Stimulated activated CD8-positive, alpha-beta memory T cell treated with anti-CD3 and anti-CD28 coated beads, Interleukin-15, amount 100 ng/mL, for 1 hour (primary cell): ENCODE measurements at regions not wholly inside any gene's neighbourhood (a gene's known extent, or its start where the extent isn't known, plus 50 kb on each side); places are given as distances from the start of the nearest gene placed in this dataset.

Experiments
- DNase-seq: peaks from one replicate; pipeline ENCODE4 v3.0.0-alpha.2; 2020; ENCODE audit warnings: low read depth

GRCh38 chr5:133769842-133770241, 157.5 kb upstream of the FSTL4 start:
- DNase-seq, result no peak

GRCh38 chr5:133763744-133764143, 151.4 kb upstream of the FSTL4 start:
- DNase-seq, result no peak

- no peak for DNase-seq
Measured at GRCh38 chr5:133761632-133762031, 149.3 kb upstream of the FSTL4 start.

GRCh38 chr5:133760532-133760931, 148.2 kb upstream of the FSTL4 start:
- DNase-seq, result no peak

GRCh38 chr5:133758641-133759040, 146.3 kb upstream of the FSTL4 start:
- DNase-seq, result no peak

GRCh38 chr5:133757396-133757945, 145.1 kb upstream of the FSTL4 start:
- no peak for DNase-seq

GRCh38 chr5:133756756-133757155, 144.4 kb upstream of the FSTL4 start:
- DNase-seq, result no peak

GRCh38 chr5:133756036-133756435, 143.7 kb upstream of the FSTL4 start:
- DNase-seq, result no peak

GRCh38 chr5:133754575-133755169, 142.3 kb upstream of the FSTL4 start:
- no peak for DNase-seq

GRCh38 chr5:133753856-133754255, 141.5 kb upstream of the FSTL4 start:
- DNase-seq, result no peak

GRCh38 chr5:133751846-133752245, 139.5 kb upstream of the FSTL4 start:
- no peak for DNase-seq

- no peak for DNase-seq
Measured at GRCh38 chr5:133751421-133751820, 139.1 kb upstream of the FSTL4 start.

- no peak for DNase-seq
Measured at GRCh38 chr5:133750856-133751255, 138.5 kb upstream of the FSTL4 start.

- no peak for DNase-seq
Measured at GRCh38 chr5:133750356-133750755, 138.0 kb upstream of the FSTL4 start.

GRCh38 chr5:133749331-133749985, 137.1 kb upstream of the FSTL4 start:
- DNase-seq, result no peak

GRCh38 chr5:133746834-133747233, 134.5 kb upstream of the FSTL4 start:
- DNase-seq, result no peak

- DNase-seq, result no peak
Measured at GRCh38 chr5:133744960-133745308, 132.6 kb upstream of the FSTL4 start.

GRCh38 chr5:133744051-133744959, 132.0 kb upstream of the FSTL4 start:
- DNase-seq, result no peak

GRCh38 chr5:133742431-133742988, 130.2 kb upstream of the FSTL4 start:
- DNase-seq, result no peak

- no peak for DNase-seq
Measured at GRCh38 chr5:133741818-133742355, 129.5 kb upstream of the FSTL4 start.

GRCh38 chr5:133741396-133741795, 129.1 kb upstream of the FSTL4 start:
- no peak for DNase-seq

- no peak for DNase-seq
Measured at GRCh38 chr5:133739181-133739780, 126.9 kb upstream of the FSTL4 start.
